HG03558 (cell line): ENCODE measurements at regions not wholly inside any gene's neighbourhood (a gene's known extent, or its start where the extent isn't known, plus 50 kb on each side); places are given as distances from the start of the nearest gene placed in this dataset.
"Not testable (repeated sequence)": the region's sequence is repeated elsewhere in the genome, so short reads cannot be mapped to it uniquely, and the experiment has no call there.

Experiments used
- ATAC-seq: cut with Tn5 transposase; IDR thresholded peaks from one replicate; pipeline ENCODE4 v1.9.1; 2021; ENCODE audit warnings: moderate number of reproducible peaks; ENCODE audit not compliant: unreplicated experiment; ENCODE audit errors: extremely low read depth

DNA sequence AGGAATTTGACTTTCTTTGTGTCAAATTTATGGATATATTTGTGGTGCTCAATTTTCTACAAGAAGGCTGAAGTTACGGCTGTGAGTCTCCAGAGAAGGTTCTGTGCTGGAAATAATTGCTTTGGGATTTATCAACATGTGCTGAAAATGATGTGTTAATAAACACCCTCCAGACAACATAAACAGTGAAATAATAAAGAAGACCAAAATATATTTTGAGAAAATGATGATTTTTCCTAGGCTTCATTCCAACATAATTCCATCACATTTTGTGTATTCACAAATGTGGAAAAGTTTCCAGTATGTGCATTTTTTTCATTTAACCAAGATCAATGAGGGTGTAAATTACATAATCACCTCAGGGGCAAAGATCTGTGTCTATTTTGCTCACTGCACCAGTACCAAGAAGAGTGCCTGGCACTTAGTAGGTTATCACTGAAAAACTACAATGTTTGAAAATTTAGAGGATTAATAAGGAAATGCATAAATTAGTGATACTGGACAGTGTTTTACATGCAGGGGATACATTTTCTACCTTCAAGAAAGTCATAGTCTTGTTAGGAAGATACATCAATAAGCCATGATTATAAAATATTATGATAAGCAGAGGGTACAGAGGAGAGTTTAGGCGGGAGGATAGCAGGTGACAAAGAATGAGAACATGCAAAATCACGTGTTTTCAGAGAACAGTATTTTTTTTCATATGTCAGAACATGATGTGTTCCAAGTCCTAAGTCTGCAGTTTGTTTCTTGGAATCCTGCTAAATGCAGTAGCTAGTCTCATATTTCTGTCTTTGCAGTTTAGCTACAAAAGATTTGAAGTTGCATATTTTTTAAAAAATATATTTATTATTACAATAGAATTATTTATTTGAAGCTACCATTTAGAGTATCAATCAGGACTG, 127.6 kb upstream of the DLGAP1 start:
- ATAC-seq = no peak

GRCh38 chr18:4581966-4582365, 126.9 kb upstream of the DLGAP1 start:
- ATAC-seq = no peak

DNA sequence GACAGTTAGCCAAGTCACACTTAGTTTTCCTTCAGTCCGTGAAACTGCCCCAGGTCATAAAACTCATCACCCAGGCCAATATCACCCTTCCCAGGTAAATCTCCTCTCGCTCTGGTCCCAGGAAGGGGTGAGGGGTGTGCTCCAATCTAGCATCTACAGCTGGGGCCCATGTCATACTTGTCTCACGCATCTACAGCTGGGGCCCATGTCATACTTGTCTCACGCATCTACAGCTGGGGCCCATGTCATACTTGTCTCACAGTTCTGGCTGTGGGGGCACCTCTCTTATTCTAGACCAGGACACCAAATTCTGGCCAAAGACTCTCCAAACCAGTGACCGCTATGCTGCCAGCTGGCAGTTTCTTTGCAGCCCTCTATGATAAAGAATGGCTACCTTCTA, 123.3 kb upstream of the DLGAP1 start:
- no peak for ATAC-seq

- no peak for ATAC-seq
These were observed 118.6 kb upstream of the DLGAP1 start for GRCh38 chr18:4573735-4574134.

- no peak for ATAC-seq
These were observed 102.4 kb upstream of the DLGAP1 start for GRCh38 chr18:4557502-4557901.

DNA sequence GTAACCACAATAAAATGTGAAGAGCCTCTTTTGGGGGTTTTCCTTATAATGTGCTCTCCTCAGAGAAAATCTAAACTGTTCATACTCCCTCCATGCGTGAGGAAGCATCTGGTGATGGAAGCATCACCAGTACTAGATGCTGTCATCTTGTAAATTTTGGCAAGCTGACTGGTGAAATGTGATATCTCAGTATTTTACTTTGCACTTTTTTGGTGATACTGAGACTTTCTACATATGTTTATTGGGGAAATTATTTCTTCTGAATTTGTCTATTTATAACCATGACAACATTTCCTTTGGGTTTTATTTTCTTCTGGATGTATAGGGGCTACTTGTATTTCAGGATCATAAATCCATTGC, 95.9 kb upstream of the DLGAP1 start:
- no peak for ATAC-seq

GRCh38 chr18:4549164-4549872, 94.2 kb upstream of the DLGAP1 start:
- ATAC-seq = no peak

DNA sequence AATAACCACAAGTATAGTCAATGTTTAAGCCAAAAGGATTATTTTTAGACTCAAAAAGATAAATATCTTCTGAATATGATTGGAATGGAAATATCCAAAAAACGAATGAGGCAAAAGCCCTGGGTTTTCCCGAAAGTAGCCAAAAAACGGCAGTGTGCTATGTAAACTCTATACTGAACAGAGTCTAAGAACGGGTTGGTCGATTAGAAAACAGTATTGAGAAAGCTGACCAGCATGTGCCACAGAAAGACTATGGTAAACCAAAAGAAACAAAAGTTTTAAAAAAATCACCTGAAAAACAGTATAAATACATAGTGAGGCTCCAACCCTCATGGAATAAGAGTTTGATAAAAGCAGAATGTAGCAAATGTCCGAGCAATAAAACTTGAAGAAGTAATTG, 92.0 kb upstream of the DLGAP1 start:
- no peak for ATAC-seq

DNA sequence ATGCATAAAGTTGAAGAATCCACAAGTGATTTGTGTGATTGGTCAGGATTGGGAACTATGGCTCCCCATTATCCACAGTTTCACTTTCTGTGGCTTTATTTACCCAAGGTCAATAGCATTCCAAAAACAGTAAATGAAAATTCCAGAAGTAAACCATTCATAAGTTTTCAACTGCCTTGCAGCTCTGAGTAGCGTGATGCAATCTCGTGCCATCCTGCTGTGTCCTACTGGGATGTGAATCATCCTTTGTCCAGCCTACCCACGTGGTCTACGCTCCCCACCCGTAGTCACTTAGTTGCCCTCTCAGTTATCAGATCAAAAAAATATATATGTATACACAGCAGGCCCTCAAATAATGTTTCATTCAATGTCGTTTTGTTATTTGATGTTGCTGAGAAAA, 89.0 kb upstream of the DLGAP1 start:
- no peak for ATAC-seq

GRCh38 chr18:4543711-4544110, 88.6 kb upstream of the DLGAP1 start:
- ATAC-seq = no peak

DNA sequence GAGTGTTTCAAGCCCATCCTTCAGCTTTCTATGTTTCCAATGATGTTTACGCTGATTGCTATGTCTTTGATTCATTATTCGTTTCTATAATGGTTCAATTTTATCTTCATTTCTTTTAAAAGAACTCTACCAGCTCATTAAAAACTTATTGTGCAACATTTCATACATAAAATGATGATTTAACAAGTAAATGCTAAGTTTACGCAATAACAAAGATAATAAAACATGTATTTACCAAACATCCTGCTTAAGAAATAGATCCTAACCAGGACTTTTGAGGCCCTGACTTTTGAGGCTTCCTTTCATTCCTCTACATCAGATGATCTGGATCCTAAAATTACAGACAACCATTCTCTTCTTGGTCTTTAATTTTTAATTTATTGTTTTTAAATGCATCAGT, 86.5 kb upstream of the DLGAP1 start:
- ATAC-seq = no peak

DNA sequence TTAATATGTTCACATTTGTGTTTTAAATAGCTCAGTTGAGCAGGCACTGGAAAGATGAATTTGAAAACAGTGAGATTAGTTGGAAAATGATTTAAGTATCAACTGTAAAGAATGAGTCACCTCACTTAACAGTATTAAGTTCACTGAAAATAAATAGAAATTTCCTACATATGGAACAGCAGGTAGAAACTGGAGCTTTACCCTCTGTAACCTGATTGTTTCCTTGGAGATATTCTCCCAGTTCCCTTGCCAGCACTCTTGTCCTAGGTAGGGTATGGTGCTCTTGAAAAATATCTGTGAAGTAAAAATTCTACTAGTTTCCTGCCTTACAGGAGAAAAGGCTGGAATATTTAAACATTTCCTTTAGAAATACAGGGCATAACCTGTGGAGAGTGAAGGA, 81.3 kb upstream of the DLGAP1 start:
- ATAC-seq = no peak

- ATAC-seq = no peak
These were observed 73.3 kb upstream of the DLGAP1 start for GRCh38 chr18:4528405-4528804.

DNA sequence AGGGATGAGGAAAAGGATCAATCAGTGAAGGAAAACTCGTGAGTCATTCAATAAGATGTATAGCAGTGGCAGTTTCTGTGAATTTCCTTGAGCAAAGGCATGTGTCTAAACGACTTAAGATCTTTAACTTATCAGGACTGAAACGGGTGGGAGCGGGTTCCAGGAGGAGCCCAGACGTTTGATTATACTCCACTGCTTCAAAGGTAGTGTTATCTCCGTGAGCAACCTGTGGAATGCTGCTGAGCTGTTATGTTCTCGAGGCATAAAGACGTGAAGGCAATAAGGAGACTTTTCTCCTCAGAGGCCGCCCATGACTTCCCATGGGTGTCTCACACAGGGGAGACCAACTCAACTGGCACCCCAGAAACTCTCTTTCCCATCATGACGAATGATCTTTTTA, 72.7 kb upstream of the DLGAP1 start:
- not testable (repeated sequence) for ATAC-seq

DNA sequence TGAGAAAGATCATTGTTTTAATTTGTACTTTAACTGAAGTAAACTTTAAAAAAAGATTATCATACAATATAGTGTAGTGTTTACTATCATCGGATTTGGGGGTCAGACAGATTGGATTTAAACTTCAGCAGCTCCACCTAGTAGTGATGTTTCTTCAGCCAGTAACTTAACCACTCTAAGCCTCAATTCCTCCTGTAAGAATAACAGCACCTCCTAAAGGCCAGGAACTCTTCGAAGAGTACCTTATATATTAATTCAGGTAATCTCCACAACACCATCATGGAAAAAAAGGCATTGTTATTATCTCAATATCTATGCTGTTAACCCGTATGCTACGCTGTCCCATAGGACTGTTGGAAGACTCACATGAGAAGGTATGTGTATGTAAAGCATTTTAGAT, 69.0 kb upstream of the DLGAP1 start:
- no peak for ATAC-seq

DNA sequence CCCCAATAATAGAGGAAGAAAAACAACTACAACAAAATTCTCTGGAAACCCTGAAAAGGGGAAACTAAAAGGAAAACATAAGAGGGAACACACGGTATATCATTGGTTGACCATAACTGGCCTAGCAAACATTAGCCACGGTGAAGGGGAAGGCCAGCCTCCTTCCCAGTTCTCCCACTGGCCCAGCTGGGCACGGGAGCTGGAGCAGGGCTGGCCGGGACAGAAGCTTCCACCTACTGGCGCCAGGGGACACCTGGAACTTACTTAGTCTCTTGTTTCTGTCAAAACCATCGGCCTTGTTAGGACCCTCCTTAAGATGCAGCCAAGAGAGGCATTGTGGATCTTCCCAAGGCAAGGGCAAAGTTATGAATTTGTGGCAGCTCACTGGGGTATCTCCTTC, 56.1 kb upstream of the DLGAP1 start:
- no peak for ATAC-seq

- no peak for ATAC-seq
These were observed 55.6 kb upstream of the DLGAP1 start for GRCh38 chr18:4510711-4511110.

GRCh38 chr18:4510160-4510559, 55.1 kb upstream of the DLGAP1 start:
- ATAC-seq = no peak
